H9 (cell line): ENCODE measurements at regions not wholly inside any gene's neighbourhood (a gene's known extent, or its start where the extent isn't known, plus 50 kb on each side); places are given as distances from the start of the nearest gene placed in this dataset.

Experiments used
- DNase-seq: peaks from one replicate; pipeline ENCODE4 v3.0.0-alpha.2; 2017
- H2AFZ ChIP-seq: one replicate; pipeline ENCODE4 v1.6.1; 2013; ENCODE audit warnings: mild to moderate bottlenecking, low read length, control low read depth, moderate library complexity
- H2AK5ac ChIP-seq: 2 replicates; pipeline ENCODE4 v1.6.1; 2013; ENCODE audit warnings: low read length, control low read depth, mixed read lengths; ENCODE audit not compliant: insufficient read length
- H2BK120ac ChIP-seq: one replicate; pipeline ENCODE4 v1.6.1; 2013; ENCODE audit warnings: low read depth, mild to moderate bottlenecking, low read length, control low read depth, inconsistent platforms; ENCODE audit not compliant: poor library complexity, severe bottlenecking
- H2BK12ac ChIP-seq: 2 replicates; pipeline ENCODE4 v1.6.1; 2013; ENCODE audit warnings: low read length, control low read depth, mixed read lengths, low read depth; ENCODE audit not compliant: insufficient read length
- H2BK15ac ChIP-seq: 2 replicates; pipeline ENCODE4 v1.6.1; 2013; ENCODE audit warnings: low read depth, low read length, control low read depth
- H2BK20ac ChIP-seq: one replicate; pipeline ENCODE4 v1.6.1; 2013; ENCODE audit warnings: low read depth, mild to moderate bottlenecking, low read length, control low read depth, inconsistent platforms; ENCODE audit not compliant: poor library complexity, severe bottlenecking
- H2BK5ac ChIP-seq: 2 replicates; pipeline ENCODE4 v1.6.1; 2013; ENCODE audit warnings: low read length, control low read depth, mixed read lengths; ENCODE audit not compliant: insufficient read length
- H3K14ac ChIP-seq: 2 replicates; pipeline ENCODE4 v1.6.1; 2013; ENCODE audit warnings: low read length, control low read depth; ENCODE audit not compliant: insufficient read depth
- H3K18ac ChIP-seq: 2 replicates; pipeline ENCODE4 v1.6.1; 2013; ENCODE audit warnings: low read depth, mild to moderate bottlenecking, mixed read lengths, low read length, control low read depth; ENCODE audit not compliant: insufficient read length
- H3K23ac ChIP-seq: 2 replicates; pipeline ENCODE4 v1.6.1; 2013; ENCODE audit warnings: low read length, control low read depth, mixed read lengths, low read depth; ENCODE audit not compliant: insufficient read length
- H3K23me2 ChIP-seq: 2 replicates; pipeline ENCODE4 v1.6.1; 2013; ENCODE audit warnings: low read depth, mild to moderate bottlenecking, mixed read lengths, low read length, control low read depth; ENCODE audit not compliant: insufficient read length, poor library complexity, severe bottlenecking
- H3K27ac ChIP-seq: 2 replicates; pipeline ENCODE4 v1.5.1; 2013; ENCODE audit warnings: low read length, control low read depth, mixed read lengths, low read depth; ENCODE audit not compliant: insufficient read length
- H3K27me3 ChIP-seq: 2 replicates; pipeline ENCODE4 v1.6.1; 2013; ENCODE audit warnings: low read length, control low read depth, inconsistent platforms; ENCODE audit not compliant: insufficient read depth
- H3K4ac ChIP-seq: 2 replicates; pipeline ENCODE4 v1.6.1; 2013; ENCODE audit warnings: low read depth, mild to moderate bottlenecking, control low read depth, inconsistent platforms, low read length, moderate library complexity
- H3K4me1 ChIP-seq: 2 replicates; pipeline ENCODE4 v1.6.1; 2013; ENCODE audit warnings: low read length, control low read depth, inconsistent platforms; ENCODE audit not compliant: insufficient read depth
- H3K4me2 ChIP-seq: 2 replicates; pipeline ENCODE4 v1.6.1; 2013; ENCODE audit warnings: low read length, control low read depth, mixed read lengths; ENCODE audit not compliant: insufficient read length, insufficient read depth
- H3K56ac ChIP-seq: 2 replicates; pipeline ENCODE4 v1.6.1; 2013; ENCODE audit warnings: low read depth, mild to moderate bottlenecking, mixed read lengths, low read length, control low read depth; ENCODE audit not compliant: insufficient read length
- H3K79me1 ChIP-seq: 2 replicates; pipeline ENCODE4 v1.6.1; 2013; ENCODE audit warnings: low read depth, mild to moderate bottlenecking, moderate library complexity, low read length, control low read depth, inconsistent platforms; ENCODE audit not compliant: insufficient read depth, poor library complexity, severe bottlenecking
- H3K79me2 ChIP-seq: 2 replicates; pipeline ENCODE4 v1.6.1; 2013; ENCODE audit warnings: low read length, control low read depth, inconsistent platforms; ENCODE audit not compliant: insufficient read depth
- H3K9ac ChIP-seq: 2 replicates; pipeline ENCODE4 v1.6.1; 2013; ENCODE audit warnings: low read length, control low read depth, mixed read lengths; ENCODE audit not compliant: insufficient read length; ENCODE audit errors: extremely low read depth
- H3K9me3 ChIP-seq: one replicate; pipeline ENCODE4 v1.6.1; 2013; ENCODE audit warnings: low read depth, low read length, inconsistent platforms; ENCODE audit not compliant: control insufficient read depth
- H3T11ph ChIP-seq: one replicate; pipeline ENCODE4 v1.6.1; 2013; ENCODE audit warnings: mild to moderate bottlenecking, low read length, control low read depth, inconsistent platforms
- H4K20me1 ChIP-seq: one replicate; pipeline ENCODE4 v1.6.1; 2013; ENCODE audit not compliant: control insufficient read depth, insufficient read length, insufficient read depth
- H4K5ac ChIP-seq: 2 replicates; pipeline ENCODE4 v1.6.1; 2013; ENCODE audit warnings: low read depth, mild to moderate bottlenecking, mixed read lengths, low read length, control low read depth; ENCODE audit not compliant: insufficient read length
- H4K8ac ChIP-seq: replicated peaks from 2 replicates; pipeline ENCODE4 v1.6.1; 2013; ENCODE audit warnings: low read length, control low read depth, mixed read lengths, low read depth; ENCODE audit not compliant: insufficient read length
- H4K91ac ChIP-seq: 2 replicates; pipeline ENCODE4 v1.6.1; 2013; ENCODE audit warnings: low read depth, mild to moderate bottlenecking, moderate library complexity, mixed read lengths, low read length, control low read depth; ENCODE audit not compliant: insufficient read length
- H3K27ac Mint-ChIP-seq, 3 experiments: 2 replicates in 2 of 3; 3 replicates in 1 of 3; pipeline ENCODE4 v1.8.0; 2020 to 2021; ENCODE audit warnings: mixed read lengths in 3 of 3, mild to moderate bottlenecking in 1 of 3, moderate library complexity in 1 of 3
- H3K27me3 Mint-ChIP-seq: 2 replicates; pipeline ENCODE4 v1.8.0; 2021; ENCODE audit warnings: low read depth, mild to moderate bottlenecking, moderate library complexity, mixed read lengths
- H3K36me3 Mint-ChIP-seq, 3 experiments: 2 replicates in 2 of 3; 3 replicates in 1 of 3; pipeline ENCODE4 v1.8.0; 2020 to 2021; ENCODE audit warnings: low read depth in 3 of 3, mixed read lengths in 3 of 3; ENCODE audit not compliant: insufficient read depth in 1 of 3
- H3K4me1 Mint-ChIP-seq, 2 experiments: 2 replicates each; pipeline ENCODE4 v1.8.0; 2020; ENCODE audit warnings: mixed read lengths in 2 of 2
- H3K4me3 Mint-ChIP-seq, 2 experiments: 2 replicates in 1 of 2; 3 replicates in 1 of 2; pipeline ENCODE4 v1.8.0; 2020 to 2021; ENCODE audit warnings: mild to moderate bottlenecking in 2 of 2, mixed read lengths in 2 of 2, moderate library complexity in 1 of 2
- H3K9me3 Mint-ChIP-seq, 2 experiments: 2 replicates in 1 of 2; 3 replicates in 1 of 2; pipeline ENCODE4 v1.8.0; 2020; ENCODE audit warnings: mild to moderate bottlenecking in 2 of 2, mixed read lengths in 2 of 2, moderate library complexity in 1 of 2
- TF ChIP-seq, protein P1 (sequence below): fragments of 200-600 bp; sonication (generic); conservative IDR thresholded peaks from 3 replicates; pipeline ENCODE4 v1.8.0; 2021; ENCODE audit warnings: antibody characterized with exemption, mild to moderate bottlenecking

DNA sequence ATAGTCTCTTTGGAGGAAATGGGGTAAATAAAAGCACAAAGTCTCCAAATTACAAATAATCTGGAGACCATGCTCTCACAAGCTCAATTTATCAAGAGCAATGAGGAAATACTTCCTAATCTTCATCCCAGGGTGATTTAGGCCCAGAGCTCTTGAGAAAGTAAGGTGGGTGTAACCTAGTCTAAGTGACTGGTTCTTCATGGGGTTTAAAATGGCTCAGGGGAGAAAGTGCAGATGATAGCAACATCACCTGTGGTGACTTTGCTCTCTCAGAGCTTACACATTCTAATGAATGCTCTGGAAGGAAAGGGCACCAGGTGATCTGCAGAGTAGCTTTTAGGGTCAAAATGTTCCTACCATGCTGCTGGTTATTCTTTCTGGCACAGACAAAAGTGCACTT, 118.4 kb upstream of the TP63 start:
- H3K9me3 Mint-ChIP-seq: no peaks in the 10 kb centered on the region
- H3K4me1 Mint-ChIP-seq: peaks cover 8 to 16% of the 10 kb centered on the region in 2 experiments
- Histone ChIP-seq H3K56ac (no peak overlapping the region), H3K27ac (no peak overlapping the region), H3K9ac (no peak overlapping the region), H3K79me2 (no peaks in the 10 kb centered on the region), H4K8ac (no peak overlapping the region), H2BK120ac (no peak overlapping the region), H2BK12ac (no peak overlapping the region), H2AFZ (no peak overlapping the region), H3K4me1 (no peaks in the 10 kb centered on the region), H3K4ac (no peak overlapping the region), H4K5ac (no peak overlapping the region), H3K27me3 (no peaks in the 10 kb centered on the region), H3T11ph (no peak overlapping the region), H3K23me2 (no peaks in the 10 kb centered on the region), H3K23ac (no peak overlapping the region), H3K18ac (no peak overlapping the region), H4K20me1 (no peaks in the 10 kb centered on the region), H2BK20ac (no peak overlapping the region), H3K79me1 (no peaks in the 10 kb centered on the region), H4K91ac (no peak overlapping the region), H2BK15ac (no peak overlapping the region), H2AK5ac (no peak overlapping the region), H3K14ac (no peak overlapping the region), H3K9me3 (no peaks in the 10 kb centered on the region), H3K4me2 (no peak overlapping the region), H2BK5ac (no peak overlapping the region)
- TF ChIP-seq, protein P1, sequence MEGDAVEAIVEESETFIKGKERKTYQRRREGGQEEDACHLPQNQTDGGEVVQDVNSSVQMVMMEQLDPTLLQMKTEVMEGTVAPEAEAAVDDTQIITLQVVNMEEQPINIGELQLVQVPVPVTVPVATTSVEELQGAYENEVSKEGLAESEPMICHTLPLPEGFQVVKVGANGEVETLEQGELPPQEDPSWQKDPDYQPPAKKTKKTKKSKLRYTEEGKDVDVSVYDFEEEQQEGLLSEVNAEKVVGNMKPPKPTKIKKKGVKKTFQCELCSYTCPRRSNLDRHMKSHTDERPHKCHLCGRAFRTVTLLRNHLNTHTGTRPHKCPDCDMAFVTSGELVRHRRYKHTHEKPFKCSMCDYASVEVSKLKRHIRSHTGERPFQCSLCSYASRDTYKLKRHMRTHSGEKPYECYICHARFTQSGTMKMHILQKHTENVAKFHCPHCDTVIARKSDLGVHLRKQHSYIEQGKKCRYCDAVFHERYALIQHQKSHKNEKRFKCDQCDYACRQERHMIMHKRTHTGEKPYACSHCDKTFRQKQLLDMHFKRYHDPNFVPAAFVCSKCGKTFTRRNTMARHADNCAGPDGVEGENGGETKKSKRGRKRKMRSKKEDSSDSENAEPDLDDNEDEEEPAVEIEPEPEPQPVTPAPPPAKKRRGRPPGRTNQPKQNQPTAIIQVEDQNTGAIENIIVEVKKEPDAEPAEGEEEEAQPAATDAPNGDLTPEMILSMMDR: no peak
- H3K36me3 Mint-ChIP-seq: no peaks in the 10 kb centered on the region
- no peaks in the 10 kb centered on the region for H3K27me3 Mint-ChIP-seq
- H3K27ac Mint-ChIP-seq: no peak overlapping the region
- no peak for DNase-seq
- H3K4me3 Mint-ChIP-seq: no peak overlapping the region
